Stimulated activated CD4-positive, alpha-beta T cell treated with anti-CD3 and anti-CD28 coated beads, Interleukin-1b, Interleukin-23, amount 100 ng/mL, for 1 hour (primary cell): ENCODE measurements at regions not wholly inside any gene's neighbourhood (a gene's known extent, or its start where the extent isn't known, plus 50 kb on each side); places are given as distances from the start of the nearest gene placed in this dataset.
"Not testable (repeated sequence)": the region's sequence is repeated elsewhere in the genome, so short reads cannot be mapped to it uniquely, and the experiment has no call there.

ENCODE experiments used
- DNase-seq, 2 donors: peaks; one replicate each; pipeline ENCODE4 v3.0.0-alpha.2; 2020; ENCODE audit warnings: low read depth in 2 of 2

DNA sequence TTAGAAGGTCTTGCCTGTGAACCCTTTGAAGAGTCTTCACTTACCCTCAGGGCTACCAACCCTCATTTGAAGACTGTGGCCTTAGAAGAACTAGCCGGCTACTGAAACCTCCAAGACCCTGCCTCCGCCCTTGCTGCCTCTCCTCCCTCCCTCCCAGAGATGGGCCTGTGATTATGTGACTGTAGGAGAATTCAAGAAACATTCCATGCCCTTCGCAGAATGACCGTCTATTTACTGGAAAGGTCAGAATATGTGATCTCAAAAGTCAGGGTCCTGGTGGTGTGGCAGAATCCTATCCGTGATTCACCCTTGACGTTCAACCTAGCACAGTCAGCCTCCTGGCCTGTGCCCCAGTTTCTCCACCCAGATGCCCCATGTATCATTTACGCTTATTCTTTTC is 109.6 kb downstream of the CTNND1 start:
- DNase-seq = no peak

GRCh38 chr11:57873196-57873911 is 111.8 kb downstream of the CTNND1 start:
- no peak for DNase-seq

- no peak for DNase-seq
Measured at GRCh38 chr11:57874981-57875380, 113.4 kb downstream of the CTNND1 start.

GRCh38 chr11:57881647-57882046 is 120.0 kb downstream of the CTNND1 start:
- no peak for DNase-seq

- no peak for DNase-seq
Measured at GRCh38 chr11:57883630-57884029, 122.0 kb downstream of the CTNND1 start.

DNA sequence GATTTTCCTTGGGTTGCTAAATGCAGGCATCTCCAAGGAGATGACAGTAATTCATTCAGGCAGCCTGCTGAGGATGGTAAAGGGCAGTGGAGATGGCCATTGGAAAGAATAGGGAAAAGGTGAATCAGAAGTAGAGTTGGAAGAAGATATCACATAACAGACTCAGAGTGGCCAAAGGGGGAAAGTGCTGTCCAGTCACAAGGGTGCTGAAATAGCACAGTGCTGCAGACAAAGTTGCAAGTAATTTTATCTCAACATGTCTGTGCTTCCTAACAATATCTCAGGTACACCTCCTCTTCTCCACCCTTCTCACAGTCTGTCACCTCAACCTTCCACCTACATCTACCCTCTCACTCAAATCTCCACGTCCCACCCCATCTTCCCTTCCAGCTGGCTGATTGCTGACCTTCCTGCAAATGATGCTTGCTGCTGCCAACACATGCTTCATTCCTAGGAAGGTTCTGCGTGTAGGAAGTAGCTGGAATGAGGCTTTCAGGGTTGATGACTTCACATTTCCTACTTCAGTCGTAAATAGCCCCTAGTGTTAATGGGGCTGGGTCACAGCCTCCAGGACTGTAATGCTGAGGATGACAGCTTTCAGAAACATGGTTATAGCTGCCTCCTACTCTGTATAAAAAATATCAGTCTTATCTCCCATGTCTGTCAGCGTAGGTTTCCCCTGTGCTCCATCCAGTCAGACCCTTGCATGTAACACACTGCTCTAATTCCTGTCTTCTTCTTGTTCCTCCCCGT is 123.9 kb downstream of the CTNND1 start:
- no peak for DNase-seq

DNA sequence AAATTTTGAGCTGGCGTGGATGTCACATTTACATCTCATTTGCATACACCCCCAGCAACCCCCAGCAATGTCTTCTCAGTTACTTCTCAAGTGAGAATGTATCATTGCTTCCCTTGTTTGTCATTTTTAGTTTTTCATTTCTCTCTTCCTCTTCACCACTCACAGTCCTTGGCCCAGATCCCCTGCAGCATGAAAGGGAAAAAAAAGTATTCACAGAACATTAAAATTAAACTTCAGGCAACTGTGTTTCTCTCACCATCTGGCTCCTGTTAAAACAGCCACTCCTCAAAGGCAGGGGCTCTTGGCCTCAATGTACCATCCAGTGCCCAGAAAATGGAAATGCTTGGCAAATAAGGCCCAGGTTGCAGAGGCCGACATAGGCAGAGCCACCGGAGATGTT is 126.8 kb downstream of the CTNND1 start:
- no peak for DNase-seq

- DNase-seq = no peak
Measured at GRCh38 chr11:57890521-57890920, 128.9 kb downstream of the CTNND1 start.

- not testable (repeated sequence) for DNase-seq
Measured at GRCh38 chr11:57893200-57893599, 130.5 kb upstream of the OR9Q1 start.

DNA sequence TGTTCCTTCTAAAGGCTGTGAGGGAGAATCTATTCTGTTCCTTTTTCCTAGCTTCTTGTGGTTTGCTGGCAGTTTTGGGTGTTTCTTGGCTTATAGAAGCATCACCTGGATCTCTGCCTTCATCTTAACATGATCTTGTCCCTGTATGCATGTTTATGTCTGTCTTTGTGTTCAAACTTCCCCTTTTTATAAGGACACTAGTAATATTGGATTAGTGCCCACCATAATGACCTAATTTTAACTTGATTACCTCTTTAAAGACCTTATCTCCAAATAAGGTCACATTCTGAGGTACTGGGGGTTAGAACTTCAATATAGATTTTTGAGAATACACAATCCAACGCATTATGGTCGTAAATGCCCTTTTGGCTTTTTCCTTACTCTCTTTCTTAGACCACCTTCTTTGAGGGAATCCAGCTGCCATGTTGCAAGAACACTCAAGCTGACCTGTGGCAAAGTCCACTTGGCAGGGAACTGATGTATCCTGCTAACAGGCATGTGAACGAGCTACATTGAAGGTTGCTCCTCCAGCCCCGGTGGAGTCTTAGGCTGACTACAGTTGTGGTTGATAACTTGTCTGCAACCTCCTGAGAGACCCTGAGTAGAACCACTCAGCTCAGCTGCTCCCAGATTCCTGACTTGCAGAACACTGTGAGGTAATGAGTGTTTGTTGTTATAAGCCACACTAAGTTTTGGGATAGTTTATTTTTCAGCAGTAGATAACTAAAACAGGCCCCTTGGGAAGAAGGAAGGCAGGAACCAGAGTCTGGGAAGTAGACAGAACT is 127.1 kb upstream of the OR9Q1 start:
- DNase-seq = no peak

GRCh38 chr11:57899378-57899777 is 124.3 kb upstream of the OR9Q1 start:
- no peak for DNase-seq

- no peak for DNase-seq
Measured at GRCh38 chr11:57900320-57900719, 123.4 kb upstream of the OR9Q1 start.

DNA sequence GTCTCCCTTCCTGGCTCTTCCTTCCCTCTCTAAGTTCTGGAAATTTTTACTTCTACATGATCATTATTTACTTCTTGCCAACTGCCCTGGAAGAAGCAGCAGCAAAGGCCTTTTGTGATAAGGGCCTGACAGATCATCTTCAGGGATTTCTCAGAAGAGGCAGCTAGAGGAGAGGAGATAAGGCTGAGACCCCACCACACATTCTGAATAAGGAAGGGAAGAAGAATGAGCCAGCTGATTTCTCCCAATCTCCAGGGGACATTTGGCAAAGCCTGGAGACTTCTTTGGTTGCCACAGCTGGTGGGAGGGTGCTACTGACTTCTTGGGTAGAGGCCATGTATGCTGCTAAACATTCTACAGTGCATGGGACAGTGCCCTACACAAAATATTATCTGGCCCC is 122.4 kb upstream of the OR9Q1 start:
- DNase-seq = no peak

DNA sequence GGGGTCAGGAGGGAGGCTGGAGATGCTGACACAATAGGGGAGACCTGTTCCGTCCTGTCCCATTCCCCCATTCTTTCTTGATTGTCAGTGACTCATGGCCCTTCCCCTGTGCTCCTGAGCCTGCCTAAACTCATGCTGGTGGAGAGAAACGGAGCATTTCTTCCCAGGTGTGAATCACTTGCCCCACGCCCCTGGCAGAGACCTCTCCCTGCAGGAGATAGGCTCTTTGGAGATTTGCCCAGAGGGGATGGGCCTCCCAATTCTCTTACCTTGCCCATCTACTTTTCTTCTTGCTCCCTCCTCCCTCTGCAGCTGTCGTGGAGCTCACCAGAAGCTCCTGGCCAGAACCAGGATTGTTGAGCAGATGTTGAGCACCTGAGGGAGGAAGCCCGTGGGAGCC is 121.9 kb upstream of the OR9Q1 start:
- DNase-seq = no peak

DNA sequence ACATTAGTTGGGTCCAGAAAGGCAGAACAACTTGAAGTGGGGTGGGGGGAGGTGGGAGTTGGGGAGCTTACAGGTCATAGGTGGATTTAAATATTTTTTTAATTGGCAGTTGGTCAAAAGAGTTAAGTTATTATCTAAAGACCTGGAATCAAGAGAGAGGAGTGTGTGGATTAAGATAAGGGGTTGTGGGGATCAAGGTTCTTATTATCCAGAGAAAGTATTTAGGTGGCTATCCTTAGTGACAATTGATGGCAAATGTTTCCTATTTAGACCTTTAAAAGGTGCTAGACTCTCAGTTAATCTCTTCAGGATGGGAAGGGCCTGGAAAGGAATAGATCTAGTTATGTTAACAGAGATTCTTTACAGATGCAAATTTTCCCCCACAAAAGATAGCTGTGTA is 120.7 kb upstream of the OR9Q1 start:
- DNase-seq = no peak

- peak in 1 of 2 donors; percentile 2 for DNase-seq
Measured at GRCh38 chr11:57903441-57904123, 120.1 kb upstream of the OR9Q1 start.

DNA sequence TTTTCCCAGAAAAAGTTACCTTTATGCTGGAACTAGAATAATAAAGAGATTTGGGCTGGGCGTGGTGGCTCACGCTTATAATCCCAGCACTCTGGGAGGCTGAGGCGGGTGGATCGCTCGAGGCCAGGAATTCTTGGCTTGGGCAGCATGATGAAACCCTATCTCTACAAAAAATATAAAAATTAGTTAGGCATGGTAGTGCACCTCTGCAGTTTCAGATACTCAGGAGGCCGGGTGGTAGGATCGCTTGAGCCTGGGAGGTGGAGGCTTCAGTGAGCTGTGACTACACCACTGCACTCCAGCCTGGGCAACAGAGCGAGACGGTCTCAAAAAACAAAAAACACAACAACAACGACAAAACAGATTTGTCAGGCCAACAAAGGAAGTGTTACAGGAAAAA is 119.3 kb upstream of the OR9Q1 start:
- DNase-seq = no peak

DNA sequence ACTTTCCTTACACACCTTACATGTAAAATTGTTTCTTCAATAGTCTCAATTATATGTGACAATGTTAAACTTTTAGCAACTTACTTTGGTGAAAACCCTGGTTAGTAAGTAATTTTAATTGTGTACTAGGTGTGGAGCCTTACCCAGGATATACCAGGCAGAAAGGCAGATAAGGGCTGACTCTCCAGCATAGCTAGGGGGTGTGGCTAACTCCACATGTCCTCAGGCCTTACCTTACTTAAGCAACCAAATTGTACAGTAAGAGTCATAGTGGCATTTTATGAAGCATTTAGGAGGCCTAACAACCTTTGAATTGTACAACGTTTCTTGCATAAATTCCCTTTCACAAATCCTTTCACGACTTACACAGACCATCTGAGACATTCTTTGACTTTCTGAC is 118.2 kb upstream of the OR9Q1 start:
- DNase-seq = no peak

DNA sequence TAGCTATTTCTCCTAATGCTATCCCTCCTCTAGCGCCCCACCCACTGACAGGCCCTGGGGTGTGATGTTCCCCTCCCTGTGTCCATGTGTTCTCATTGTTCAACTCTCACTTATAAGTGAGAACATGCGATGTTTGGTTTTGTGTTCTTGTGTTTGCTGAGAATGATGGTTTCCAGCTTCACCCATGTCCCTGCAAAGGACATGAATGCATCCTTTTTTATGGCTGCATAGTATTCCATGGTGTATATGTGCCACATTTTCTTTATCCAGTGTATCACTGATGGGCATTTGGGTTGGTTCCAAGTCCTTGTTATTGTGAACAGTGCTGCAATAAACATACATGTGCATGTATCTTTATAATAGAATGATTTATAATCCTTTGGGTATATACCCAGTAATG is 115.3 kb upstream of the OR9Q1 start:
- not testable (repeated sequence) for DNase-seq

DNA sequence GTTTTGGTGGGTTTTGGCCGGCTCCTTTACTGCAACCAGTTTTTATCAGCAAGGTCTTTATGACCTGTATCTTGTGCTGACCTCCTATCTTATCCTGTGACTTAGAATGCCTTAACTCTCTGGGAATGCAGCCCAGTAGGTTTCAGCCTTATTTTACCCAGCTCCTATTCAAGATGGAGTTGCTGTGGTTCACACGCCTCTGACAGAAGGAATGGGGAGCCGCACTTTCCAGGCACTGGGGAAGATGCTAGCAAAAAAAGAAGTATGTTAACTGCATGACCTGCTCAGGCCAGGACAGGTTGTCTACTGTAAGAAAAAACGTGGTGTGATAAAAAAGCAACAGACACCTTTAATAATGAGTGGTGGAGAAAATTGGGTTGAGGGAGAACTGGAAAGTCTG is 112.2 kb upstream of the OR9Q1 start:
- not testable (repeated sequence) for DNase-seq

DNA sequence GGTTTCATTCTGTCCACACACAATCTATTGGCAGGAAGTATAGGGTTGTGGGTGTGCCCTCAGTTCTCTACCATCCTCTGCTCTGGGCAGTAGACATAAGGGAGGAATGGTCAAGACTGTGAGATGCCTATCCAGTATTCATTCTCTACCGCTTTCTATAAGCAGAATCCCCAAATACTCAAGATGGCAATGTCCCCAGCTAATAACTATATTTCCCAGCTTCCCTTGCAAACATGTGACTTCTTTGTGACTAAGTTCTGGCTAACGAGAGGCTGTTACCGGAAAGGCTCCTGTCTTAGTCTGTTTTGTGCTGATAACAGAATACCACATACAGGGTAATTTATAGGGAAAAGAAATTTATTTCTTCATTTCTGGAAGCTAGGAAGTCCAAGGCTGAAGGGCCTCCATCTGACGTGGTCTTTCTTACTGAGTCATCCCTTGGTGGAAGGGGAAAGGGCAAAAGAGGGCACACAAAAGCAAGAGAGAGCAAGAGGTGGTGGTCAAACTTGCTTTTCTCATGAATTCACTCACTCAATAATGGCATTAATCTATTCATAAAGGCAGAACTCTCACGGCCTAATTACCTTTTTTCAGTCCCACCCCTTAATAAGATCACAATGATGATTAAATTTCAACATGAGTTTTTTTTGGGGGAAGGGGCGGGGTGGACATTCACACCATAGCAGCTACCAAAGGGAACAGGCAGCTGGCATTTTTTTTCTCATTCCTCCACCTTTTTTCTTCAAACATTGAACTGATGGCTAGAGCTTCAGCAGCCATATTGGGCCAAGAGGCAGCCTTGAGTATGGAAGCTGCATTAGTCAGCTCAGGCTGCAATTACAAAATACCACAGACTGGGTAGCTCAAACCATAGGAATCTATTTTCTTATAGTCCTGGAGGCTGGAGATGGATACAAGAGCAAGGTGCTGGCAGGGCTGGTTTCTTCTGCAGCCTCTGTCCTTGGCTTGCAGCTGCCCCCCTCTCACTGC is 109.7 kb upstream of the OR9Q1 start:
- no peak for DNase-seq
